BLaER1 (cell line): ENCODE measurements at regions not wholly inside any gene's neighbourhood (a gene's known extent, or its start where the extent isn't known, plus 50 kb on each side); places are given as distances from the start of the nearest gene placed in this dataset.

Source experiments
- H3K27ac ChIP-seq: shearing (Covaris generic); formaldehyde crosslinking; 2 replicates; pipeline ENCODE4 v1.8.1; 2022
- H3K27me3 ChIP-seq: shearing (Covaris generic); formaldehyde crosslinking; 2 replicates; pipeline ENCODE4 v1.8.1; 2022
- H3K36me3 ChIP-seq: shearing (Covaris generic); formaldehyde crosslinking; 2 replicates; pipeline ENCODE4 v1.8.1; 2022
- H3K4me1 ChIP-seq: shearing (Covaris generic); formaldehyde crosslinking; 2 replicates; pipeline ENCODE4 v1.8.1; 2022
- H3K4me2 ChIP-seq: shearing (Covaris generic); formaldehyde crosslinking; 2 replicates; pipeline ENCODE4 v1.8.1; 2022
- H3K4me3 ChIP-seq: shearing (Covaris generic); formaldehyde crosslinking; 2 replicates; pipeline ENCODE4 v1.8.1; 2022
- H3K9ac ChIP-seq: shearing (Covaris generic); formaldehyde crosslinking; 2 replicates; pipeline ENCODE4 v1.8.1; 2022
- H3K9me3 ChIP-seq: shearing (Covaris generic); formaldehyde crosslinking; 2 replicates; pipeline ENCODE4 v1.8.1; 2022
- H4K20me1 ChIP-seq: shearing (Covaris generic); formaldehyde crosslinking; 2 replicates; pipeline ENCODE4 v1.8.1; 2022
- Cebpa-rat ChIP-seq: shearing (Covaris generic); IDR thresholded peaks from 2 replicates; pipeline ENCODE4 v1.8.1; 2022

DNA sequence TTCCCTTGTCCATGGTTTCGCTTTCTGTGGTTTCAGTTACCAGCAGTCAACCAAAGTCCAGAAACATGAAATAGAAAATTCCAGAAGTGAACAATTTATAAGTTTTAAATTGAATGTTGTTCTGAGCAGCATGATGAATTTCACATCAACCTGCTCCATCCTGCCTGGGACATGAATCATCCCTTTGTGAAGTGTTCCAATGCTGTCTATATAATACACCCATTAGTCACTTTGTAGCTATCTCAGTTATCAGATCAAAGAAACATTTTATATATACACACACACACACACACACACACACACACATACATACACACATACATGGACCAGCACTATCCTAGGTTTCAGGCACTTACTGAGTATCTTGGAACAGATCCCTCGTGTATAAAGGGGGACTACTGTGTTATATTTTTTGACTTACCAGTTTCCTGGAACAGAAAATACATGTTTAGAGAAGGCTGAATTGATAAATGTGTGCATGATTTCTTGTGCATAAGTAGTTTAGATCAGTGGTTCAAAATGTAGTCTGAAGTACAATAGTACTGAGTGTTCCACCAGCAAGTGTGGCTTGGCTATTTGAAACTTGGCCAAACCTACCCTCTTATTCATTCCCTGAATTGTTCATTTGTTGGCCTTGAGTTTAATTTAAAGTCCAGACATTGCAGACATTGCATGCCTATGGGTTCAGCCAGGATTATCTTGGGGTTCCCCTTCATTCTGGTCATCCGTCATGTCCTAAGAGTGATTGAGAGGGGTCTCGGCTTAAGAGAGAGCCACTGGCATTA lies 510.0 kb downstream of the GADD45G start:
- H3K27me3 ChIP-seq: no peaks in the 10 kb centered on the region
- H3K36me3 ChIP-seq: no peaks in the 10 kb centered on the region
- no peak for TF ChIP-seq Cebpa-rat
- H3K4me2 ChIP-seq: no peak overlapping the region
- no peaks in the 10 kb centered on the region for H3K9me3 ChIP-seq
- H3K4me1 ChIP-seq: no peaks in the 10 kb centered on the region
- no peaks in the 10 kb centered on the region for H4K20me1 ChIP-seq
- H3K9ac ChIP-seq: no peak overlapping the region
- H3K27ac ChIP-seq: no peak overlapping the region
- no peak overlapping the region for H3K4me3 ChIP-seq

DNA sequence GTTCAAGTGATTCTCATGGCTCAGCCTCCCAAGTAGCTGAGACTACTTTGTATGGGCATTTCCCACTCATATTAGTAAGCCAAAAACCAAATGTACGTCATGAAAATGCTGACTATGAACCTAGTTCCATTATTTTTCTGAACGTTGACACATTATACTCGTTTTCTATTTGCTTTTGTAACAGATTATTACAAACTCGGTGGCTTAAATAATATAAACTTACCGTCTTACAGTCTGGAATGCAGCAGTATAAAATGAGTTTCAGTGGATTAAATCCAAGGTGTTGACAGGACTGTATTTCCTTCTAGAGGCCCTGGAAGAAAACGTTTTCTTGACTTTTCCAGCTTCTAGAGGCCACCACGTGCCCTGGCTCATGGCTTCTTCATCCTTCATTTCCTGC lies 517.0 kb downstream of the GADD45G start:
- Histone ChIP-seq H3K27ac (no peak overlapping the region), H3K9me3 (peaks cover 9% of the 10 kb centered on the region; the same call in 1 of the 2 replicates), H4K20me1 (no peaks in the 10 kb centered on the region), H3K36me3 (no peaks in the 10 kb centered on the region), H3K4me2 (no peak overlapping the region), H3K9ac (no peak overlapping the region), H3K4me1 (no peaks in the 10 kb centered on the region), H3K4me3 (no peak overlapping the region), H3K27me3 (no peaks in the 10 kb centered on the region)
- TF ChIP-seq Cebpa-rat: no peak

DNA sequence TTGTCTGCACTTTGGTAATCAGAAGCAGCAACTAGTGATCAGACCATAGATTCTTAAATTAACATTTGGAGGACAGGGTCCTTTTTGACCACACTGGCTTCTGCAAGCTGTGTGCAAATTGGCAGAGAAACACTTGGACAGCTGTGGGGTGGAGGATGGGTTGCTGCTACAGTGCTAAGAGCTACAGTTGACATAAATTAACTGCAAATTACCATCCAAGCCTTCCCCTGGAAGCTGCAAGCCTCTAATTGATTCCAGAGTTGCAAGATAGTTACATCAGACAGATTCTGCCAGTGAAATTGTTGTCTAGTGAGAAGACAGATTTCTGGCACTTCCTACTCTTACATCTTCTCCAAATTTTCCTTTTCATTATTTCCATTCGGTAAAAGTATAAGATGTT lies 517.7 kb downstream of the DIRAS2 start:
- Histone ChIP-seq H4K20me1 (no peaks in the 10 kb centered on the region), H3K4me3 (no peak overlapping the region), H3K9me3 (peaks cover 9% of the 10 kb centered on the region; the same call in 1 of the 2 replicates), H3K4me2 (no peak overlapping the region), H3K27me3 (no peaks in the 10 kb centered on the region), H3K4me1 (no peaks in the 10 kb centered on the region), H3K27ac (no peak overlapping the region), H3K9ac (no peak overlapping the region), H3K36me3 (no peaks in the 10 kb centered on the region)
- TF ChIP-seq Cebpa-rat: no peak

DNA sequence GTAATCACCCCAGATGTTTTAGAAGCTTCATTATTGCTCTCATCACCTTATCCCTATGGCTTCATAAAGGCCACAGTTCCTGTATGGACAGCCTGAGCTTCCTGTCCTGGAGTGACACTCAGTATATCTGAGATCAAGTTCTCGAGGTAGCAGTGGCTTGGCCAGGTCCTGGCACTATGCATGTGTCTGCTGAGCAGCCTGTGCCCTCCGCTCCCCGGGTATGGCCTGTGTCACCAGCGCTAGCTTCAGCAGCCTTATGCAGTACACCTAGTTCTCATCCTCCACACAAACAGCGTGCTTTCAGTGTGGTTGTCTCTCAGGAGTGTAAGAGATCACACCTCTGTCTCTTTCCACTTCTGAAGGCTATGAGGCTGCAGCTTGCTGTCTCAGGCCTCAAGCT lies 514.7 kb downstream of the DIRAS2 start:
- no peak for TF ChIP-seq Cebpa-rat
- Histone ChIP-seq H3K4me2 (no peak overlapping the region), H3K4me3 (no peak overlapping the region), H3K27ac (no peak overlapping the region), H3K4me1 (no peaks in the 10 kb centered on the region), H3K9ac (no peak overlapping the region), H3K9me3 (peaks cover 9% of the 10 kb centered on the region; the same call in 1 of the 2 replicates), H3K27me3 (no peaks in the 10 kb centered on the region), H3K36me3 (no peaks in the 10 kb centered on the region), H4K20me1 (no peaks in the 10 kb centered on the region)

DNA sequence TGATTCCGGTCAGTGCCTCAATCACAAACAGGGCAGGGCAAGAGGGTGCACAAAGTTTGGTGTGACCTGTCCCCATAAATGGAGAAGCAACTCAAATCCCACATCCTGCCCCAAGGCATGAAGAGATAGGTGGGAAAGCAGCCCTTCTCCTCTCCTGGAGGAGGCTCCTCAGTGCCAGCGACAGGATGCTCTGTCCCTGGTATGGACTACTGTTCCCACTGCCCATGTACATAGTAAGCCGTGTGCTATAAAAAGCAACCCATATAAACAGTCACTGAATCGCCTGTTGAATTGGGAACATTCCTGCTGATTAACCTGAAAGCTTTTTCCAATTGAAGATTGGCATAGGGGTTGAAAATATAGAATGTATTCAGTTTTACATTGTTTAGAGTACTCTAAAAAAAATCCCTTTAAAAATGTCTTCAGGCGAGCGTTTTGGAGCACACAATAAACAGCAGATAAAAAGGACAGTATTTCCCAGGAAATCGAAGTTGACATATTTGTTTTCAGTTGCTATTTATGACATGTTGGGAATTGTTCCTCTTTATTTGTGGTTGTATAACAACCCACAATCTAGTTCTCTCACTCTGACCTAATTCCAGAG lies 513.9 kb downstream of the DIRAS2 start:
- no peaks in the 10 kb centered on the region for H4K20me1 ChIP-seq
- 0 out of 2 replicates have a peak, but pooled peaks cover 1% of the 10 kb centered on the region for H3K9me3 ChIP-seq
- H3K4me2 ChIP-seq: no peak overlapping the region

DNA sequence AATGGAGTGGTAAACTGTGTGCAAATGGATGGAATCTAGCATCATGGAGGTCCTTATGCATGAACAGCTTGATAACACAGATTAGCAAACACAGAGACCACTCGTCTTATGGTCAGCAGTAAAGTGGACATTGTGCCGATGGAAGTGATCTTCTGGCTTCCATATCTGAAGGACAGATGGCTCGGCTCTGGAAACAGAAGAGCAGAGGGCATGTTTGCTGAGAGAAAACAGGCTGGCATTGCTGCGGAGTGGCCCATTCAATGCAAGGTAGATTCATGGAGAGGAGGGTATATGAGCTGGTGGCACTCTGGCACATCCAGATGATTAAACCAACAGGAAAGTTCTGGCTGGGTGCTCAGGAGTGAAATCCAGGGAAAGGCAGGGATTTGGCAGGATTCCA lies 513.2 kb downstream of the DIRAS2 start:
- no peak overlapping the region for H3K4me3 ChIP-seq
- no peaks in the 10 kb centered on the region for H4K20me1 ChIP-seq
- H3K4me1 ChIP-seq: no peaks in the 10 kb centered on the region
- no peak overlapping the region for H3K4me2 ChIP-seq
- no peak overlapping the region for H3K9ac ChIP-seq
- H3K27me3 ChIP-seq: no peaks in the 10 kb centered on the region
- no peaks in the 10 kb centered on the region for H3K9me3 ChIP-seq
- H3K36me3 ChIP-seq: no peaks in the 10 kb centered on the region
- TF ChIP-seq Cebpa-rat: no peak
- no peak overlapping the region for H3K27ac ChIP-seq

More for the DNA sequence above, 513.9 kb downstream of the DIRAS2 start:
- Histone ChIP-seq H3K4me3 (no peak overlapping the region), H3K27ac (no peak overlapping the region), H3K9ac (no peak overlapping the region), H3K4me1 (no peaks in the 10 kb centered on the region), H3K36me3 (no peaks in the 10 kb centered on the region), H3K27me3 (no peaks in the 10 kb centered on the region)
- TF ChIP-seq Cebpa-rat: no peak

DNA sequence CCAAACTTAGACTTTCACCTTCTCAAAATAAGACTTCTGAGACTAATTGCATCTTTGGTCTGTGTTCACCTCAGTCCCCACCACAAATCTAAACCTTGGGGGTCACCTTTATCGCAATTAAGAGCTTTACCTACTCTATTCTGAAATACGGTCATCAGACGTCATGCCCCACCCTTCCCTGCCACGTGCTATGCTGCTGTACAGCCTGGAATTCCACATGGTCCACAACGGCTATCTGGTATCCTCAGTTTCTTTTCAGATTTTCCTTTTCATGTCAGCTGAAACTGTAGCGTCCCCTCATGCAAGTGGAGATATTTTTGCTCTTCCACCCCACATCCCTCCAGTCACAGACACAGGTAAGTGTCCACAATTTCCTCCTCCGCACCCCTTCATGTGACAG lies 511.1 kb downstream of the DIRAS2 start:
- H3K4me3 ChIP-seq: no peak overlapping the region

DNA sequence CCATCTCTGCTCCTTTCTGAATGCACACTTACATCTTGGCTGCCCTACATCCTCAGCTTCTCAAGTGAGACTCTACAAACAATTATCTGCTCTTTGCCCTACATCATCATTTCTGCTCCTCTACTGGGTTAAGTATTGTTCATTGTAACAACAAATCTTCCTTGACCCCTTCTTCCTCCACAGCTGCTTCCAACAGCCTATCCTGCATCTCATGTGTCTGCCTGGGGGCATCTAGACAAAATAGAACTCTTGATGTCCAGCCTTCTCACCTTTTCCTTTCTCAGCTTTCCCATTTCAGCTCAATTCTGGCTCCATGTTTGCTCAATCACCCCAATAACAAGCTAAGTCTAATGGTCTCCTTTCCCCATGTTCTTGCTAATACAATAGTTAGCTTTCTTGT lies 509.8 kb downstream of the DIRAS2 start:
- H3K27me3 ChIP-seq: no peaks in the 10 kb centered on the region
- H3K4me1 ChIP-seq: no peaks in the 10 kb centered on the region
- no peaks in the 10 kb centered on the region for H4K20me1 ChIP-seq
- TF ChIP-seq Cebpa-rat: no peak
- H3K9me3 ChIP-seq: no peaks in the 10 kb centered on the region
- H3K9ac ChIP-seq: no peak overlapping the region
- no peak overlapping the region for H3K4me2 ChIP-seq
- H3K36me3 ChIP-seq: no peaks in the 10 kb centered on the region
- H3K4me3 ChIP-seq: no peak overlapping the region
- no peak overlapping the region for H3K27ac ChIP-seq

More for the DNA sequence above, 511.1 kb downstream of the DIRAS2 start:
- no peaks in the 10 kb centered on the region for H3K9me3 ChIP-seq
- no peaks in the 10 kb centered on the region for H3K36me3 ChIP-seq
- no peaks in the 10 kb centered on the region for H3K4me1 ChIP-seq
- H3K9ac ChIP-seq: no peak overlapping the region
- TF ChIP-seq Cebpa-rat: no peak
- H3K27ac ChIP-seq: no peak overlapping the region
- H3K27me3 ChIP-seq: no peaks in the 10 kb centered on the region
- H4K20me1 ChIP-seq: no peaks in the 10 kb centered on the region
- no peak overlapping the region for H3K4me2 ChIP-seq

DNA sequence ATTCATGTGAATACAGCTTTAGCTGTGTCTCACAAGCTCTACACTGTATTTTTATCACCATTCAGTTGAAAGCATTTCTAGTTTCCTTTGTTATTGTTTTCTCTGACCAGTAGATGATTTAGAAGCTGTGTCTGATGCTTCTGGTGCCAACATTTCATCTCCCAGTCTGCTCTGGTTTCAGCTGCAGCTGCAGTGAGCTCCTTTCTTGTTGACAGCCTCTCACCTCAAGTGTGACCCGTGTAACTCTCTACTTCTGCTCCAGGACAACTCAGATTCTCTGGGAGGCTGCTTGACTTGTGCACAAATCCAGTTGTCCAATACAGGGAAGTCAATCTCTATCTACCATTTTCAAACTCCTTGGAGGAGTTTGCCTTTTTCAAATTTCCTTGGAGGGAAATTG lies 504.8 kb downstream of the DIRAS2 start:
- TF ChIP-seq Cebpa-rat: no peak
- Histone ChIP-seq H3K27me3 (no peaks in the 10 kb centered on the region), H3K36me3 (no peaks in the 10 kb centered on the region), H3K9me3 (no peaks in the 10 kb centered on the region), H3K4me3 (no peak overlapping the region), H3K9ac (no peak overlapping the region), H3K4me2 (no peak overlapping the region), H3K27ac (no peak overlapping the region), H3K4me1 (no peaks in the 10 kb centered on the region), H4K20me1 (no peaks in the 10 kb centered on the region)

DNA sequence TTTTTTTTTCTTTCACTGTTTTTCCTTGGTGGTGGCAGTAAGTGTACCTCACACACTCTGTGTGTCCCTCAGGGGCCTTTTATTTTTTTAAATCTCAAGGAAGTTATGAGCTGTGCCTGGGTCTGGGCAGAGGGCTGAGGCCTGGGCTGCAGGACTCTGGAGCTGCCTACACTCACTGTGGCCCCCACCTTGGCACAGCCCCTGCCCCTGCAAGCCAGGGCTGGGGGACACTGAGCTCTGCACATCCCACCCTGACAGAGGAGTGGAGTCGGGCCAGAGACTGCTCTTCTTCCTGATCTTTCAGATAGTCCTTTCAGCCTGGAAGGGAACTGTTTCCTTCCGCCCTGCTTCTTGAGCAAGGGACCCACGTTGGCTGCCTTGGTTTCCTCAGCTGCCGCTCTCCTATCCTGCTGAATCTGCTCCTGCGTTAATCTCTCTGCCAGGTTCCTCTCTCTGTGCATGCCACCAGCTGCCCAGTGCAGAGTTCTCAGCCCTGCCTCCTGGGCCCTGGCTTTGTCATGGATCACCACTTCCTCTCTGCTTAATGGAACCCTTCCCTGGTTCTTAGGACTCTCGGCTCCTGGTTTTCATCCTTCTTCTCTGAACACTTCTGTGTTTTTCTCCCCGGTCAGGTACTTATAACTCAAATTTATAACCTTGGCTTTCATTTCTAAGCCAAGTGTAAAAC lies 502.3 kb downstream of the DIRAS2 start:
- H3K9me3 ChIP-seq: no peaks in the 10 kb centered on the region
- H3K4me3 ChIP-seq: no peak overlapping the region
- H3K4me1 ChIP-seq: no peaks in the 10 kb centered on the region
- no peaks in the 10 kb centered on the region for H4K20me1 ChIP-seq
- no peaks in the 10 kb centered on the region for H3K36me3 ChIP-seq
- TF ChIP-seq Cebpa-rat: no peak
- H3K9ac ChIP-seq: no peak overlapping the region
- no peak overlapping the region for H3K27ac ChIP-seq
- H3K4me2 ChIP-seq: no peak overlapping the region
- H3K27me3 ChIP-seq: no peaks in the 10 kb centered on the region
